HG03108 (cell line): ENCODE measurements at regions not wholly inside any gene's neighbourhood (a gene's known extent, or its start where the extent isn't known, plus 50 kb on each side); places are given as distances from the start of the nearest gene placed in this dataset.

Source experiments
- ATAC-seq: cut with Tn5 transposase; IDR thresholded peaks from one replicate; pipeline ENCODE4 v1.9.1; 2021; ENCODE audit warnings: moderate library complexity; ENCODE audit not compliant: unreplicated experiment

- no peak for ATAC-seq
Measured at GRCh38 chr6:145380186-145380585, 355.1 kb downstream of the EPM2A start.

- ATAC-seq, result no peak
Measured at GRCh38 chr6:145381941-145382340, 353.4 kb downstream of the EPM2A start.

- ATAC-seq, result no peak
Measured at GRCh38 chr6:145383428-145383827, 351.9 kb downstream of the EPM2A start.

DNA sequence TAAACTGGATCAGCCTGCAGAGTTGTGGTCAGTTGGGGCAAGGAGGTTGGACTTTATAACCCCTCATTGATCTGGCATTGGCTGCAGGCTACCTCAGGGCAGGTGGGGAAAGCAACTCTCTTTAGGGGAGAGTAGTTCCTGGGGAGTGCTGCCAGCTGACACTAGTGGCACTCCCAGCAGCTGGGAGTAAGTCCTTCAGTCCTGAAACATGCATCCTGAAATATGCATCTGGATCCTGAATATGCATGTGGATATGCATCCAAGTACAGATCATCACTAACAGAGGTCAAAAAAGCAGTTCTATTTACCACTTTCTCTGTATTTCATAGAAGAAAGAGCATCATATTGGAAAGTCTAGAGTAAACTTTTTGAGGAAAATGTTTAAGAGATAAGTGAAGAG is 350.8 kb downstream of the EPM2A start:
- no peak for ATAC-seq

- no peak for ATAC-seq
Measured at GRCh38 chr6:145396499-145396898, 338.8 kb downstream of the EPM2A start.

DNA sequence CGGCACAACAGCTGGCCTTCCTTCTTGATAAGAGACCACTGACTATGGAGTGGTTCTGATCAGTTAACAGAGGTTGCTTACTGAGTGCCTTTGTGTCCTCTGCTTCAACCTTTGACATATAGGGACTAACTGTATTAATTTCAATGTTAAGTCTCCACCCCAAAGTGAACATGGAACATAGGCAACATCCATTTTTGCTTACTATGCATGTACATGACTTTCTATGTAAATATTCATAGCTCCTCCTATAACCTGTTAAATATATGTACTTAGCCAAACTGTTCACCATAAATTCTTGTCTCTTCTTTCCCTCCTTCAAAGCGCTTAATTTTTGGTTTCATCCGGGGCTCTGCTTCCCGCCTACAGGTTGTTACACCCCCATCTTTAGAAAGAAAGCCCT is 334.8 kb downstream of the EPM2A start:
- no peak for ATAC-seq

- no peak for ATAC-seq
Measured at GRCh38 chr6:145405006-145405551, 330.2 kb downstream of the EPM2A start.

DNA sequence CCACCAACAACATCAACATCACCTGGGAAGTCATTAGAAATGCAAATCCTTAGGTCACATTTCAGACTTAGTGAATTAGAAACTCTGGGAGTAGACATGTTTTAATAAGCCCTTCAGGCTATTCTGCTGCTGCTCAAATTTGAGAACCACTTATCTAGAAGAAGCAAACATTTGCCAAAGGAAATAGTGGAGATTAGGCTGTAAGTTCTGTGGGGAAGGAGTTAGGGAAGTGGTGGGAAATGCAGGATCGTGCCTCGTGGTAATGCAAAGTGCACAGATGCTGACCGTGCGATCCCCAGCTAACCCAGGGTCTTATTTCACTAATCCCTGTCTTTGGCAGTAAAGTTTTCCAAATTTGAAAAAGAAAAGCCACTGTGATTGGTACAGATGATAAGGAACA is 328.5 kb downstream of the EPM2A start:
- no peak for ATAC-seq

DNA sequence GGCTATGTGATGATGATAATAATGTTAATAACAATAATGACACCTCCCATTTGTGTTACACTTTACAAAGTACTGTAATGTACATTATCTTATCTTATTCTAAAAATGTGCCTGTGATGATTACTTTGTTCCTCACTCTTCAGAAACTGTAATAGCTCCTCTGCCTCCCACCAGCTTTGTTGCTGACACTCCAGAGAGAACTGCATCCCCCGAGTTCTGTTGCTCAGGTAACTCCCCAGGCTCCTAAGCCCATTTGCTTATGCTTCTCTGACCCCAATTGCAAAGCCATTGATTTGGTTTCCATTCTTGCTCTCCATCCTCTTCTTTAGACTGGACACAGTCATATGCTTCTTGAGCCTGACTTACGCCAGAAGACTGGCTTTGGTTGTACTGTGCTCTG is 319.7 kb downstream of the EPM2A start:
- ATAC-seq, result no peak

DNA sequence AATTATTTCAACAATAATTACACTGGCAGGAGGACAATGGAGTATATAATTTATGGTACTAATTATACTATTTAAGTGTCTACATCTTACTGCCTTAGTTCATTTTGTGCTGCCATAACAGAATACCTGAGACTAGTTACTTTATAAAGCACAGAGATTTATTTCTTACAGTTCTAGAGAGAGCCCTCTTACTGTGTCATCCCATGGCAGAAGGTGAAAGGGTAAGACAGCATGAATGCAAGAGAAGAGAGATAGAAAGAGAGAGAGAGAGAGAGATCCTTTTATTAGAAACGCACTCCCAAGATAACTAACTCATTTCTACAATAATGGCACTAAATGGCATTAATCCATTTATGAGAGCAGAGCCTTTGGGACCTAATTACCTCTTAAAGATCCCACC is 314.7 kb downstream of the EPM2A start:
- no peak for ATAC-seq

GRCh38 chr6:145423936-145424335 is 311.4 kb downstream of the EPM2A start:
- ATAC-seq, result no peak

GRCh38 chr6:145427232-145427631 is 308.1 kb downstream of the EPM2A start:
- ATAC-seq, result no peak

DNA sequence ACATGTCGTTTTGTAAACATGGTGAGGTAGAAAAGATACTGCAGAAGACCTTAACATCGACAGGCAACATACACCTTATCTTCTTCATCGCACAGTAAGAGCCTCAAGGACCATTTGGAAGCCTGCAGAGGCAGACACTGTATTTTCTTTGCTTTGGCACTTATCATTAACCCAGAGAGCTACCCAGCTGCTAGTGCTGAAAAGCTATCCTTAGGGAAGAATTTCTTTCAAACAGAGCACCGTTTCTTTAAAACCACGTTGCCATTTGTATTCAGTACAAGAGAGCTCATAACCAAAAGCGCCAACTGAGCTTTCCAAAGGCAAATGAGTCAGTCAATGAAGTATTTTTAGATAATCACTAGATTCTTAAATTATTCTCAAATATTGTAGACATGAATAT is 306.6 kb downstream of the EPM2A start:
- no peak for ATAC-seq

- no peak for ATAC-seq
Measured at GRCh38 chr6:145442110-145442509, 293.2 kb downstream of the EPM2A start.

DNA sequence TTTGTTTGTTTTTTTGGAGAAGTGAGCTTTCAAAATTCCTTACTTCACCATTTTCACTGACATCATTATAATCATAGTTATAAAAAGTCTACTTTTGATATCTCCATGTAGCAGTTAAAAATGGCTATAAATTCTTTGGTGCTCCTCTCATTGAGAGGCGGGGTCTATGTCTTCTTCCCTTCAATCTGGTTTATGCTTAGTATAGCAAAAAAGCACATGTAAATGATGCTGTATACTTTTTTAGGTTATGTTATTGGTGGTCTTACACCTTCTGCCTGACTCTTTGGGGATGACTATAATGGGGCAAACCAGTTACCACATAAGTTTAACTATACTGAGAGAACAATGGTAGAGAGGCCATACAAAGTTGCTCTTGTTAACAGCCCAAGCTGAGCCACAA is 289.6 kb downstream of the EPM2A start:
- no peak for ATAC-seq

DNA sequence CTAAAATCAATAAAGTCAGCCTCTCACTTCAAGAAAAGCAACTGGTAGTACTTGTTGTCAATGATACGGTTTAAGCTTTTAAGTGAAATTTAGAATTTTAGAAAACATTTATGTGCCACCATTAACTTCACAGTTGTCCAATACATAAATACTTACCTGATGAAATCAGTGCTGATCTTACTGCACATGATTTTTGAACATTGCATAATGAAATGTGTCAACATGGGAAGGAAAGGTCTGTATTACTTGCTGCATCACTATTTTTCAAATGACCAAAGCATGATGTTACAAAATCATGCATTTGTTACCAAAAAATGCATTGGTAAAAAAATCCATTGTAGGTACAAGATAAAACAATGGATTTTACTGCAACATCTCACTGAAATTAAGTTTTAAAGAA is 284.3 kb downstream of the EPM2A start:
- no peak for ATAC-seq

- ATAC-seq, result no peak
Measured at GRCh38 chr6:145453376-145453775, 281.9 kb downstream of the EPM2A start.

- no peak for ATAC-seq
Measured at GRCh38 chr6:145454006-145454405, 281.3 kb downstream of the EPM2A start.

DNA sequence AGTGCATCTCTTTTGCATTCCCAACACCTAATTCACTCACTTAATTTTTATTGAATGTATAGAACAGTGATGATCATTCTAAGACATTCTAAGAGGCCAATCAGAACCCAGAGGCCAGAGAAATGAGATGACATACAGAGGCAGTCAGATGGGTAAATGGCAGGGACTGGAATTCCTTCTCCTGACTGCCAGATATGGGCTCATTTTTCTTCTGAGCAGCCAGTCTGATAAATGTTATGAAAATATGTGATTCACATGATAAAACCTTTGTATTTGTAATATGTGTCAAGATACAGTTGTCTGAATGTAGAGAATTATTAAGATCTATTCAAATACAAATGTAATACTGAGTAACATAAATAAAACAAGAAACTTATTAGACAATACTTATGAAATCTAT is 277.8 kb downstream of the EPM2A start:
- ATAC-seq, result no peak

- ATAC-seq, result no peak
Measured at GRCh38 chr6:145468534-145468933, 266.8 kb downstream of the EPM2A start.

DNA sequence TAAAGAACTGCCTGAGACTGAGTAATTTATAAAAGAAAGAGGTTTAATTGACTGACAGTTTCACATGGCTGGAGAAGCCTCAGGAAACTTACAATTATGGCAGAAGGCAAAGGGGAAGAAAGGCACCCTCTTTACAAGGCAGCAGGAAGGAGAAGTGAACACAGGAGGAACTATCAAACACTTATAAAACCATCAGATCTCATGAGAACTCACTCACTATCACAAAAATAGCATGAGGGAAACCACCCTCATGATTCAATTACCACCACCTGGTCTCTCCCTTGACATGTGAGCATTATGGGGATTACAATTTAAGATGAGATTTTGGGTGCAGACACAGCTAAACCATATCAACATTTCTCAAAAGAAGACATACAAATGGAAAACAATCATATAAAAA is 266.3 kb downstream of the EPM2A start:
- no peak for ATAC-seq

GRCh38 chr6:145475794-145476396 is 259.4 kb downstream of the EPM2A start:
- ATAC-seq, result no peak

DNA sequence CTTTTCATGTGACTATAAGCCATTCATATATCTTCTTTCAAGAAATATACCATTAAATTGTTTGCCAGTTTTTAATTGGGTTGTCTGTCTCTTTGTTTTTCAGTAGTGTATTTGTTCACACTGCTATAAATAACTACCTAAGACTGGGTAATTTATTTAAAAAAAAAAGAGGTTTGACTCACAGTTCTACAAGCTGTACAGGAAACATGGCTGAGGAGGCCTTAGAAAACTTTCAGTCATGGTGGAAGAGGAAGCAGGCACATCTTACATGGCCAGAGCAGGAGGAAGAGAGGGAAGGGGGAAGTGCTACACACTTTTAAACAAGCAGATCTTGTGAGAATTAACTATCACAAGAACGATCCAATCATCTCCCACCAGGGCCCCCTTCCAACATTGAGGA is 255.3 kb downstream of the EPM2A start:
- ATAC-seq, result no peak
